Breast epithelium (tissue), 4 donors: ENCODE measurements at regions not wholly inside any gene's neighbourhood (a gene's known extent, or its start where the extent isn't known, plus 50 kb on each side); places are given as distances from the start of the nearest gene placed in this dataset.

Source experiments
- DNase-seq, 2 donors: peaks; one replicate each; pipeline ENCODE4 v3.0.0-alpha.2; 2019; ENCODE audit warnings: low spot score in 2 of 2
- H3K27ac ChIP-seq, 2 donors: fragments of 200-600 bp; sonication (generic) in 1 of 2; one replicate each; pipeline ENCODE4 v1.5.1; 2016 to 2019; ENCODE audit warnings: mild to moderate bottlenecking in 1 of 2
- H3K27me3 ChIP-seq, 2 donors: fragments of 200-600 bp; sonication (generic) in 1 of 2; one replicate each; pipeline versions ENCODE4 v1.5.1 to v1.6.0; 2017 to 2019; ENCODE audit warnings: control low read depth in 1 of 2, mild to moderate bottlenecking in 1 of 2
- H3K36me3 ChIP-seq: fragments of 200-600 bp; one replicate; pipeline ENCODE4 v1.5.1; 2019
- H3K4me1 ChIP-seq, 2 donors: fragments of 200-600 bp; sonication (generic); one replicate each; pipeline ENCODE4 v1.5.1; 2016 to 2019; ENCODE audit warnings: control low read depth in 1 of 2
- H3K4me3 ChIP-seq, 3 donors: fragments of 200-600 bp; sonication (generic); 1 replicate in 2 of 3; 2 replicates in 1 of 3; pipeline ENCODE4 v1.5.1; 2016 to 2019; ENCODE audit warnings: mild to moderate bottlenecking in 3 of 3, moderate library complexity in 2 of 3
- H3K9me3 ChIP-seq, 2 donors: fragments of 200-600 bp; sonication (generic) in 1 of 2; one replicate each; pipeline ENCODE4 v1.5.1; 2016 to 2019; ENCODE audit warnings: control low read depth in 1 of 2
- CTCF ChIP-seq, 3 donors: fragments of 450-650 bp; IDR thresholded peaks; one replicate each; pipeline ENCODE4 v1.5.1; 2016 to 2017; ENCODE audit warnings: antibody characterized with exemption in 3 of 3, mild to moderate bottlenecking in 3 of 3, moderate library complexity in 3 of 3
- POLR2A ChIP-seq: fragments of 450-650 bp; IDR thresholded peaks from one replicate; pipeline ENCODE4 v1.6.1; 2016; ENCODE audit warnings: antibody characterized with exemption, mild to moderate bottlenecking, moderate library complexity
- POLR2AphosphoS5 ChIP-seq, 3 donors: sonication (generic); formaldehyde crosslinking; IDR thresholded peaks; one replicate each; pipeline ENCODE4 v1.6.1; 2017; ENCODE audit warnings: antibody characterized with exemption in 3 of 3
- intact Hi-C: fragments of 100-400 bp; cut with DNase I; formaldehyde crosslinking; loops from one replicate; pipeline ENCODE4 v1.15.1; 2023; ENCODE audit warnings: low total_unique reads

GRCh38 chr5:7181841-7182240 is 214.1 kb upstream of the ADCY2 start:
- H3K9me3 ChIP-seq, result no peaks in the 10 kb centered on the region
- H3K4me3 ChIP-seq, result no peak overlapping the region
- H3K27me3 ChIP-seq, result no peaks in the 10 kb centered on the region
- H3K36me3 ChIP-seq, result no peaks in the 10 kb centered on the region
- H3K4me1 ChIP-seq, result no peaks in the 10 kb centered on the region
- intact Hi-C loops, result no loop called here
- no peak for DNase-seq
- no peak overlapping the region for H3K27ac ChIP-seq
- TF ChIP-seq CTCF (IDR thresholded peaks at IDR 0.05) (no peak), POLR2AphosphoS5 (IDR thresholded peaks at IDR 0.05) (no peak), POLR2A (no peak)

GRCh38 chr5:7185742-7186141 is 210.2 kb upstream of the ADCY2 start:
- Histone ChIP-seq H3K9me3 (no peaks in the 10 kb centered on the region), H3K27ac (no peak overlapping the region), H3K4me3 (no peak overlapping the region), H3K27me3 (no peaks in the 10 kb centered on the region), H3K36me3 (no peaks in the 10 kb centered on the region), H3K4me1 (no peaks in the 10 kb centered on the region)
- no peak for TF ChIP-seq CTCF (IDR thresholded peaks at IDR 0.05)
- no peak for TF ChIP-seq POLR2A
- TF ChIP-seq POLR2AphosphoS5 (IDR thresholded peaks at IDR 0.05), result no peak
- intact Hi-C loops, result no loop called here
- DNase-seq, result no peak

- no peak for DNase-seq
- Histone ChIP-seq H3K9me3 (no peaks in the 10 kb centered on the region), H3K27ac (no peak overlapping the region), H3K4me1 (no peaks in the 10 kb centered on the region), H3K36me3 (no peaks in the 10 kb centered on the region), H3K27me3 (no peaks in the 10 kb centered on the region), H3K4me3 (no peak overlapping the region)
- no peak for TF ChIP-seq POLR2A
- no peak for TF ChIP-seq POLR2AphosphoS5 (IDR thresholded peaks at IDR 0.05)
- no peak for TF ChIP-seq CTCF (IDR thresholded peaks at IDR 0.05)
- intact Hi-C loops, result no loop called here
Observed at GRCh38 chr5:7186818-7187217, 209.1 kb upstream of the ADCY2 start.

GRCh38 chr5:7190712-7191250 is 205.2 kb upstream of the ADCY2 start:
- Histone ChIP-seq H3K9me3 (no peaks in the 10 kb centered on the region), H3K36me3 (no peaks in the 10 kb centered on the region), H3K27me3 (no peaks in the 10 kb centered on the region), H3K4me3 (no peak overlapping the region), H3K4me1 (no peaks in the 10 kb centered on the region), H3K27ac (no peak overlapping the region)
- DNase-seq, result no peak
- TF ChIP-seq POLR2A (no peak), CTCF (IDR thresholded peaks at IDR 0.05) (no peak), POLR2AphosphoS5 (IDR thresholded peaks at IDR 0.05) (no peak)
- intact Hi-C loops, result no loop called here

- no peak for DNase-seq
- H3K36me3 ChIP-seq, result no peaks in the 10 kb centered on the region
- no peak overlapping the region for H3K4me3 ChIP-seq
- intact Hi-C loops, result no loop called here
- H3K27ac ChIP-seq, result no peak overlapping the region
- no peaks in the 10 kb centered on the region for H3K27me3 ChIP-seq
- H3K9me3 ChIP-seq, result no peaks in the 10 kb centered on the region
- TF ChIP-seq POLR2A (no peak), POLR2AphosphoS5 (IDR thresholded peaks at IDR 0.05) (no peak), CTCF (IDR thresholded peaks at IDR 0.05) (no peak)
- H3K4me1 ChIP-seq, result no peaks in the 10 kb centered on the region
Observed at GRCh38 chr5:7192016-7192415, 203.9 kb upstream of the ADCY2 start.
